OCI-LY3 (cell line): ENCODE measurements at regions not wholly inside any gene's neighbourhood (a gene's known extent, or its start where the extent isn't known, plus 50 kb on each side); places are given as distances from the start of the nearest gene placed in this dataset.

Experiments used
- EZH2phosphoT487 ChIP-seq: fragments of 200-600 bp; shearing (Covaris generic); IDR thresholded peaks from 2 replicates; pipeline ENCODE4 v1.6.1; 2018; ENCODE audit warnings: antibody characterized with exemption, mixed run types, low read depth
- TF ChIP-seq, protein P1 (sequence below): fragments of 200-600, 300-600 bp; sonication (generic); IDR thresholded peaks from 2 replicates; pipeline ENCODE4 v1.5.1; 2014; ENCODE audit warnings: antibody characterized with exemption, low read length, low read depth

GRCh38 chr5:20212701-20213100 lies 224.7 kb upstream of the CDH18 start:
- TF ChIP-seq, protein P1, sequence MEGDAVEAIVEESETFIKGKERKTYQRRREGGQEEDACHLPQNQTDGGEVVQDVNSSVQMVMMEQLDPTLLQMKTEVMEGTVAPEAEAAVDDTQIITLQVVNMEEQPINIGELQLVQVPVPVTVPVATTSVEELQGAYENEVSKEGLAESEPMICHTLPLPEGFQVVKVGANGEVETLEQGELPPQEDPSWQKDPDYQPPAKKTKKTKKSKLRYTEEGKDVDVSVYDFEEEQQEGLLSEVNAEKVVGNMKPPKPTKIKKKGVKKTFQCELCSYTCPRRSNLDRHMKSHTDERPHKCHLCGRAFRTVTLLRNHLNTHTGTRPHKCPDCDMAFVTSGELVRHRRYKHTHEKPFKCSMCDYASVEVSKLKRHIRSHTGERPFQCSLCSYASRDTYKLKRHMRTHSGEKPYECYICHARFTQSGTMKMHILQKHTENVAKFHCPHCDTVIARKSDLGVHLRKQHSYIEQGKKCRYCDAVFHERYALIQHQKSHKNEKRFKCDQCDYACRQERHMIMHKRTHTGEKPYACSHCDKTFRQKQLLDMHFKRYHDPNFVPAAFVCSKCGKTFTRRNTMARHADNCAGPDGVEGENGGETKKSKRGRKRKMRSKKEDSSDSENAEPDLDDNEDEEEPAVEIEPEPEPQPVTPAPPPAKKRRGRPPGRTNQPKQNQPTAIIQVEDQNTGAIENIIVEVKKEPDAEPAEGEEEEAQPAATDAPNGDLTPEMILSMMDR = no peak
- no peak for TF ChIP-seq EZH2phosphoT487
